H1 (cell line): ENCODE measurements at regions not wholly inside any gene's neighbourhood (a gene's known extent, or its start where the extent isn't known, plus 50 kb on each side); places are given as distances from the start of the nearest gene placed in this dataset.

Experiments used
- GTF2F1 ChIP-seq: IDR thresholded peaks from 2 replicates; pipeline ENCODE4 v1.6.1; 2012; ENCODE audit warnings: low read depth, low read length, improper control_type of control experiment, borderline replicate concordance
- NRF1 ChIP-seq: IDR thresholded peaks from 2 replicates; pipeline ENCODE4 v1.6.1; 2011; ENCODE audit warnings: mild to moderate bottlenecking, low read depth, low read length, improper control_type of control experiment
- POLR2A ChIP-seq, 2 experiments: IDR thresholded peaks; 1 replicate in 1 of 2; 2 replicates in 1 of 2; pipeline ENCODE4 v1.6.1; 2011; ENCODE audit warnings: low read depth in 2 of 2, low read length in 2 of 2, mild to moderate bottlenecking in 2 of 2; ENCODE audit errors: control extremely low read depth in 1 of 2
- RBBP5 ChIP-seq: IDR thresholded peaks from 2 replicates; pipeline ENCODE4 v1.7.1; 2012; ENCODE audit warnings: low read depth, mild to moderate bottlenecking, inconsistent platforms, low read length, moderate library complexity, borderline replicate concordance

DNA sequence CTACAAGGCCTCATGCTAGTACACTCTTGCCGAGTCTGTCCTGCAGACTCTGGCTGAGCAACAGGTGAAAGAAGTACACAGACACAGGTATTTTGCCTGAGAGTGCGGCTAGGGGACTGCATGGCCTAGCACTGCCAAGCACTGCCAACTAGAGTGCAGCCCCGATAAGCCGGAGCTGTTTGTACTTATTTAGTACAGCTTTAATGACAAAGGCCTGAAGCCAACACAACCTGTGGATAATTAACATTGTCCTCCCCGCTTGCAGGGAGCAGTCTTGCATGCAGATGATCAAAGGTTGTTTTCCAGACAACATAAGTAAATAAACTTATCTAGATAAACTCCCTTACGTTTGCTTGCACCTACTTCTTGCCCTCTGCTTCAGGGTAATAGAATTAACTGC, 63.7 kb upstream of the MMADHC start:
- TF ChIP-seq NRF1 (no peak), POLR2A (IDR thresholded peaks at IDR 0.05; ENCODE audit: control extremely low read depth in 1 of 2, low read depth in 2 of 2, low read length in 2 of 2) (no peak), GTF2F1 (no peak), RBBP5 (no peak)
